HTR-8/SVneo (cell line): ENCODE measurements at regions not wholly inside any gene's neighbourhood (a gene's known extent, or its start where the extent isn't known, plus 50 kb on each side); places are given as distances from the start of the nearest gene placed in this dataset.
"Not testable (repeated sequence)": the region's sequence is repeated elsewhere in the genome, so short reads cannot be mapped to it uniquely, and the experiment has no call there.

Source experiments
- DNase-seq: peaks from one replicate; pipeline ENCODE4 v3.0.0; 2011; ENCODE audit warnings: low spot score, mixed read lengths; ENCODE audit not compliant: insufficient read length
- FAIRE-seq: peaks from 2 replicates; lab custom pipeline; 2011; peaks lifted over from hg19 to GRCh38; lab: Jason Lieb, UNC

- FAIRE-seq = no peak
- DNase-seq = no peak
These were observed 120.5 kb upstream of the NGF start for GRCh38 chr1:115458426-115459114.

- DNase-seq (no peak), FAIRE-seq (no peak)
These were observed 119.2 kb upstream of the NGF start for GRCh38 chr1:115457289-115457688.

- FAIRE-seq = no peak
- DNase-seq = no peak
These were observed 118.5 kb upstream of the NGF start for GRCh38 chr1:115456441-115456961.

- DNase-seq (no peak), FAIRE-seq (no peak)
These were observed 116.9 kb upstream of the NGF start for GRCh38 chr1:115454837-115455511.

GRCh38 chr1:115453666-115454065 is 115.6 kb upstream of the NGF start:
- no peak for FAIRE-seq
- DNase-seq = no peak

- no peak for FAIRE-seq
- no peak for DNase-seq
These were observed 114.7 kb upstream of the NGF start for GRCh38 chr1:115452600-115453329.

GRCh38 chr1:115450501-115451040 is 112.5 kb upstream of the NGF start:
- no peak for DNase-seq
- no peak for FAIRE-seq

GRCh38 chr1:115448282-115449044 is 110.4 kb upstream of the NGF start:
- no peak for FAIRE-seq
- no peak for DNase-seq

GRCh38 chr1:115447672-115448071 is 109.6 kb upstream of the NGF start:
- no peak for FAIRE-seq

GRCh38 chr1:115445090-115445489 is 107.0 kb upstream of the NGF start:
- DNase-seq (no peak), FAIRE-seq (no peak)

More at GRCh38 chr1:115447672-115448071, 109.6 kb upstream of the NGF start:
- no peak for DNase-seq

GRCh38 chr1:115440733-115441132 is 102.7 kb upstream of the NGF start:
- no peak for FAIRE-seq
- no peak for DNase-seq

GRCh38 chr1:115439520-115439919 is 101.5 kb upstream of the NGF start:
- FAIRE-seq, DNase-seq: not testable (repeated sequence)

GRCh38 chr1:115437196-115437595 is 99.1 kb upstream of the NGF start:
- DNase-seq = no peak

GRCh38 chr1:115436596-115436995 is 98.5 kb upstream of the NGF start:
- DNase-seq (no peak), FAIRE-seq (no peak)

More at GRCh38 chr1:115437196-115437595, 99.1 kb upstream of the NGF start:
- FAIRE-seq = no peak

- no peak for DNase-seq
- FAIRE-seq = no peak
These were observed 95.4 kb upstream of the NGF start for GRCh38 chr1:115433483-115433882.

- no peak for DNase-seq
- FAIRE-seq = no peak
These were observed 94.0 kb upstream of the NGF start for GRCh38 chr1:115432061-115432460.

GRCh38 chr1:115430441-115431158 is 92.6 kb upstream of the NGF start:
- DNase-seq = peak; percentile 69
- no peak for FAIRE-seq

GRCh38 chr1:115429884-115430283 is 91.8 kb upstream of the NGF start:
- FAIRE-seq (no peak), DNase-seq (no peak)

- FAIRE-seq (no peak), DNase-seq (no peak)
These were observed 91.2 kb upstream of the NGF start for GRCh38 chr1:115429241-115429640.
